HEK293 (cell line): ENCODE measurements at regions not wholly inside any gene's neighbourhood (a gene's known extent, or its start where the extent isn't known, plus 50 kb on each side); places are given as distances from the start of the nearest gene placed in this dataset.

Source experiments
- CTCF ChIA-PET: fragments of 350-600 bp; formaldehyde crosslinking; extraction: SDS; loops from one replicate; lab custom pipeline; 2021; ENCODE audit warnings: antibody characterized with exemption; lab: Yijun Ruan, JAX
- POLR2A ChIA-PET: fragments of 300-600 bp; formaldehyde crosslinking; extraction: SDS; loops from one replicate; lab custom pipeline; 2020; ENCODE audit warnings: antibody characterized with exemption, inconsistent platforms; lab: Yijun Ruan, JAX
- H3K27ac ChIP-seq: fragments of 200-500 bp; sonication (Bioruptor generic); 2 replicates; pipeline ENCODE4 v1.5.1; 2014; ENCODE audit warnings: low read depth, low read length, control low read depth, inconsistent platforms; ENCODE audit errors: extremely low read depth
- H3K36me3 ChIP-seq, 2 experiments: fragments of 200-500 bp in 1 of 2; sonication (Bioruptor generic) in 1 of 2; 1 replicate in 1 of 2; 2 replicates in 1 of 2; pipeline ENCODE4 v1.5.1; 2014 to 2017; ENCODE audit warnings: inconsistent platforms in 2 of 2, low read length in 2 of 2; ENCODE audit not compliant: control insufficient read depth in 2 of 2, insufficient read depth in 1 of 2
- H3K4me1 ChIP-seq: fragments of 200-500 bp; sonication (Bioruptor generic); 2 replicates; pipeline ENCODE4 v1.5.1; 2014; ENCODE audit warnings: mild to moderate bottlenecking, low read length, inconsistent platforms; ENCODE audit not compliant: control insufficient read depth, insufficient read depth
- H3K4me3 ChIP-seq: 2 replicates; pipeline ENCODE4 v1.5.1; 2011; ENCODE audit warnings: low read depth, mild to moderate bottlenecking, control low read depth, low read length, moderate library complexity
- H3K9me3 ChIP-seq: fragments of 200-500 bp; sonication (Bioruptor generic); 2 replicates; pipeline ENCODE4 v1.5.1; 2014; ENCODE audit warnings: low read depth, low read length, inconsistent platforms; ENCODE audit not compliant: control insufficient read depth, insufficient read depth
- BCL11B ChIP-seq: fragments of 450-650 bp; formaldehyde crosslinking; IDR thresholded peaks from 2 replicates; pipeline ENCODE4 v1.5.1; 2016; ENCODE audit warnings: low read depth, missing biosample characterization, missing genetic modification characterization
- HOXD13 ChIP-seq: sonication (generic); formaldehyde crosslinking; IDR thresholded peaks from 2 replicates; pipeline ENCODE4 v1.8.0; 2022; ENCODE audit warnings: missing genetic modification reagents, borderline replicate concordance
- IKZF3 ChIP-seq: fragments of 450-650 bp; IDR thresholded peaks from 2 replicates; pipeline ENCODE4 v1.5.0; 2018; ENCODE audit warnings: missing biosample characterization, mild to moderate bottlenecking, missing genetic modification characterization, moderate library complexity
- MYNN ChIP-seq: fragments of 450-650 bp; formaldehyde crosslinking; IDR thresholded peaks from 2 replicates; pipeline ENCODE4 v1.5.1; 2016; ENCODE audit warnings: missing biosample characterization, missing genetic modification characterization, borderline replicate concordance
- SP7 ChIP-seq: fragments of 450-650 bp; formaldehyde crosslinking; IDR thresholded peaks from 2 replicates; pipeline ENCODE4 v1.5.1; 2016; ENCODE audit warnings: missing biosample characterization, missing genetic modification characterization
- TCF7L2 ChIP-seq: IDR thresholded peaks from 2 replicates; pipeline ENCODE4 v1.6.1; 2011; ENCODE audit warnings: low read depth, mild to moderate bottlenecking, inconsistent platforms, low read length, moderate library complexity, borderline replicate concordance
- WT1 ChIP-seq: fragments of 450-650 bp; formaldehyde crosslinking; IDR thresholded peaks from 2 replicates; pipeline ENCODE4 v1.5.1; 2016; ENCODE audit warnings: missing biosample characterization, missing genetic modification characterization
- ZEB2 ChIP-seq: fragments of 450-650 bp; formaldehyde crosslinking; IDR thresholded peaks from 2 replicates; pipeline ENCODE4 v1.5.1; 2016; ENCODE audit warnings: missing biosample characterization, missing genetic modification characterization
- ZNF121 ChIP-seq: fragments of 450-650 bp; formaldehyde crosslinking; IDR thresholded peaks from 2 replicates; pipeline ENCODE4 v1.5.1; 2016; ENCODE audit warnings: missing biosample characterization, missing genetic modification characterization
- ZNF157 ChIP-seq: fragments of 450-650 bp; formaldehyde crosslinking; IDR thresholded peaks from 2 replicates; pipeline ENCODE4 v1.5.1; 2016; ENCODE audit warnings: missing biosample characterization, missing genetic modification characterization
- ZNF169 ChIP-seq: fragments of 450-650 bp; formaldehyde crosslinking; IDR thresholded peaks from 2 replicates; pipeline ENCODE4 v1.5.1; 2016; ENCODE audit warnings: missing biosample characterization, missing genetic modification characterization
- ZNF174 ChIP-seq: fragments of 450-650 bp; formaldehyde crosslinking; IDR thresholded peaks from 2 replicates; pipeline ENCODE4 v1.5.0; 2017; ENCODE audit warnings: missing biosample characterization, mild to moderate bottlenecking, missing genetic modification characterization
- ZNF202 ChIP-seq: fragments of 450-650 bp; formaldehyde crosslinking; IDR thresholded peaks from 2 replicates; pipeline ENCODE4 v1.5.1; 2016; ENCODE audit warnings: missing biosample characterization, missing genetic modification characterization, borderline replicate concordance
- ZNF274 ChIP-seq, 2 experiments: fragments of 200-500 bp in 1 of 2; fragments of 450-650 bp in 1 of 2; sonication (Bioruptor generic) in 1 of 2; formaldehyde crosslinking in 1 of 2; IDR thresholded peaks; 2 replicates each; pipeline versions ENCODE4 v1.5.1 to v1.6.1; 2014 to 2016; ENCODE audit warnings: borderline replicate concordance in 1 of 2, inconsistent platforms in 1 of 2, low read length in 1 of 2, missing biosample characterization in 1 of 2, missing genetic modification characterization in 1 of 2
- ZNF292 ChIP-seq: fragments of 450-650 bp; formaldehyde crosslinking; IDR thresholded peaks from 2 replicates; pipeline ENCODE4 v1.5.1; 2016; ENCODE audit warnings: low read depth, missing biosample characterization, missing genetic modification characterization, borderline replicate concordance
- ZNF391 ChIP-seq: fragments of 450-650 bp; formaldehyde crosslinking; IDR thresholded peaks from 2 replicates; pipeline ENCODE4 v1.5.1; 2016; ENCODE audit warnings: low read depth, missing biosample characterization, missing genetic modification characterization, borderline replicate concordance
- ZNF423 ChIP-seq: fragments of 450-650 bp; formaldehyde crosslinking; IDR thresholded peaks from 2 replicates; pipeline ENCODE4 v1.5.1; 2016; ENCODE audit warnings: missing biosample characterization, missing genetic modification characterization
- ZNF473 ChIP-seq: fragments of 450-650 bp; formaldehyde crosslinking; IDR thresholded peaks from 2 replicates; pipeline ENCODE4 v1.5.1; 2017; ENCODE audit warnings: missing biosample characterization, missing genetic modification characterization
- ZNF510 ChIP-seq: fragments of 450-650 bp; formaldehyde crosslinking; IDR thresholded peaks from 2 replicates; pipeline ENCODE4 v1.5.1; 2018; ENCODE audit warnings: mild to moderate bottlenecking, missing genetic modification characterization, missing biosample characterization; ENCODE audit not compliant: insufficient replicate concordance
- ZNF561 ChIP-seq: fragments of 450-650 bp; IDR thresholded peaks from 2 replicates; pipeline ENCODE4 v1.5.1; 2018; ENCODE audit warnings: missing biosample characterization, missing genetic modification characterization, borderline replicate concordance
- ZNF571 ChIP-seq: fragments of 450-650 bp; formaldehyde crosslinking; IDR thresholded peaks from 2 replicates; pipeline ENCODE4 v1.5.0; 2017; ENCODE audit warnings: missing biosample characterization, missing genetic modification characterization
- ZNF629 ChIP-seq: fragments of 450-650 bp; formaldehyde crosslinking; IDR thresholded peaks from 2 replicates; pipeline ENCODE4 v1.5.1; 2017; ENCODE audit warnings: missing biosample characterization, missing genetic modification characterization
- ZNF664 ChIP-seq: fragments of 450-650 bp; formaldehyde crosslinking; IDR thresholded peaks from 2 replicates; pipeline ENCODE4 v1.5.1; 2016; ENCODE audit warnings: missing biosample characterization, missing genetic modification characterization
- ZNF843 ChIP-seq: fragments of 450-650 bp; formaldehyde crosslinking; IDR thresholded peaks from 2 replicates; pipeline ENCODE4 v1.5.1; 2016; ENCODE audit warnings: missing biosample characterization, missing genetic modification characterization
- TF ChIP-seq, protein P1 (sequence below): fragments of 450-650 bp; formaldehyde crosslinking; IDR thresholded peaks from 2 replicates; pipeline ENCODE4 v1.5.1; 2016; ENCODE audit warnings: missing biosample characterization, missing genetic modification characterization
- TF ChIP-seq, protein P2 (sequence below): fragments of 450-650 bp; formaldehyde crosslinking; IDR thresholded peaks from 2 replicates; pipeline ENCODE4 v1.5.1; 2017; ENCODE audit warnings: missing biosample characterization, missing genetic modification characterization
- TF ChIP-seq, protein P3 (sequence below): fragments of 450-650 bp; formaldehyde crosslinking; IDR thresholded peaks from 2 replicates; pipeline ENCODE4 v1.5.1; 2016; ENCODE audit warnings: missing biosample characterization, missing genetic modification characterization
- TF ChIP-seq, protein P4 (sequence below): fragments of 450-650 bp; formaldehyde crosslinking; IDR thresholded peaks from 2 replicates; pipeline ENCODE4 v1.5.1; 2016; ENCODE audit warnings: missing biosample characterization, missing genetic modification characterization, borderline replicate concordance

DNA sequence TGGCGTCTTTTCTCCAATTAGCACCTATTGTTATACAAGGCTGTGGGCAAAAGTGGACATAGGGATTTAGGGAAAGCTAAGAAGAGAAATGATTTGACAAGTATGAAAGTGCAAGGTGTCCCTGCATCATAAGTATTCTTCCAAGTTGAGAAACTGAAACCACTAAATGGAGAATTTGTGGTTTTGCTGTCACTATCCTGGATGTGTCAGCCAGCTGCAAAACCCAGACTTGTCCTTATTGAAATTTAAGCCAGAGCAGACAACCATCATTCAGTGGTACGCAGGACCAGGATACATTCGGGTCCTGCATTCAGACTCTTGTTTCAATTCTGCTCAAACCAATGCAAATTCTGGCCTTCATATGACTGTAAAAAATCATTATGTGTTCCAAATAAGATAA lies 384.8 kb upstream of the TGFBR2 start:
- Histone ChIP-seq H3K4me1 (no peaks in the 10 kb centered on the region), H3K27ac (no peak overlapping the region), H3K4me3 (no peak overlapping the region), H3K36me3 (no peaks in the 10 kb centered on the region), H3K9me3 (no peaks in the 10 kb centered on the region)
- POLR2A ChIA-PET = no interaction called here
- CTCF ChIA-PET = no interaction called here
- TF ChIP-seq ZNF510 (tag by site-specific recombination) (no peak), ZNF423 (no peak), BCL11B (tag by site-specific recombination) (no peak), ZNF157 (no peak), ZNF292 (no peak)
- TF ChIP-seq, protein P1, sequence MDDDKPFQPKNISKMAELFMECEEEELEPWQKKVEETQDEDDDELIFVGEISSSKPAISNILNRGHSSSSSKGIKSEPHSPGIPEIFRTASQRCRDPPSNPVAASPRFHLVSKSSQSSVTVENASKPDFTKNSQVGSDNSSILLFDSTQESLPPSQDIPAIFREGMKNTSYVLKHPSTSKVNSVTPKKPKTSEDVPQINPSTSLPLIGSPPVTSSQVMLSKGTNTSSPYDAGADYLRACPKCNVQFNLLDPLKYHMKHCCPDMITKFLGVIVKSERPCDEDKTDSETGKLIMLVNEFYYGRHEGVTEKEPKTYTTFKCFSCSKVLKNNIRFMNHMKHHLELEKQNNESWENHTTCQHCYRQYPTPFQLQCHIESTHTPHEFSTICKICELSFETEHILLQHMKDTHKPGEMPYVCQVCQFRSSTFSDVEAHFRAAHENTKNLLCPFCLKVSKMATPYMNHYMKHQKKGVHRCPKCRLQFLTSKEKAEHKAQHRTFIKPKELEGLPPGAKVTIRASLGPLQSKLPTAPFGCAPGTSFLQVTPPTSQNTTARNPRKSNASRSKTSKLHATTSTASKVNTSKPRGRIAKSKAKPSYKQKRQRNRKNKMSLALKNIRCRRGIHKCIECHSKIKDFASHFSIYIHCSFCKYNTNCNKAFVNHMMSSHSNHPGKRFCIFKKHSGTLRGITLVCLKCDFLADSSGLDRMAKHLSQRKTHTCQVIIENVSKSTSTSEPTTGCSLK (tag by site-specific recombination) = no peak

DNA sequence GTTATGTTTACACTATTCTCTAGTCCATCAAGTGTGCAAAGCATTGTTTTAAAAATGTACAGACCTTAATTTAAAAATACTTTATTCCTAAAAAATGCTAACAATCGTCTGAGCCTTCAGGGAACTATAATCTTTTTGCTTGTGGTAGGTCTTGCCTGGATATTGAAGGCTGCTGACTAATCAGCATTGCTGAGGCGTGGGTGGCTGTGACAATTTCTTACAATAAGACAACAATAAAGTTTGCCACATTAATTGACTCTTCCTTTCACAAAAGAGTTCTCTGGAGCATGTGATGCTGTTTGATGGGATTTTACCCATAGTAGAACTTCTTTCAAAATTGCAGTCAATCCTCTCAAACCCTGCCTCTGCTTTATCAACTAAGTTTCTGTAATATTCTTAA lies 384.0 kb upstream of the TGFBR2 start:
- no peak overlapping the region for H3K4me3 ChIP-seq
- H3K4me1 ChIP-seq = no peaks in the 10 kb centered on the region
- CTCF ChIA-PET = interaction anchor here (1.4 kb wide), 1 partner anchor 23 kb away, joined by 4 read pairs; no protein-coding TSS in a partner anchor
- H3K27ac ChIP-seq = no peak overlapping the region
- no peak for TF ChIP-seq HOXD13
- TF ChIP-seq ZNF473 (tag by site-specific recombination) = no peak
- TF ChIP-seq ZNF561 (tag by site-specific recombination) = no peak
- TF ChIP-seq ZNF843 = no peak
- no peak for TF ChIP-seq ZNF169
- no peak for TF ChIP-seq ZEB2 (tag by site-specific recombination)
- no peak for TF ChIP-seq ZNF274 (IDR thresholded peaks at IDR 0.05; ENCODE audit: low read length)
- TF ChIP-seq ZNF274 (tag by site-specific recombination; IDR thresholded peaks at IDR 0.05; ENCODE audit: borderline replicate concordance) = no peak
- no peak for TF ChIP-seq ZNF121 (tag by site-specific recombination)
- TF ChIP-seq, protein P2, sequence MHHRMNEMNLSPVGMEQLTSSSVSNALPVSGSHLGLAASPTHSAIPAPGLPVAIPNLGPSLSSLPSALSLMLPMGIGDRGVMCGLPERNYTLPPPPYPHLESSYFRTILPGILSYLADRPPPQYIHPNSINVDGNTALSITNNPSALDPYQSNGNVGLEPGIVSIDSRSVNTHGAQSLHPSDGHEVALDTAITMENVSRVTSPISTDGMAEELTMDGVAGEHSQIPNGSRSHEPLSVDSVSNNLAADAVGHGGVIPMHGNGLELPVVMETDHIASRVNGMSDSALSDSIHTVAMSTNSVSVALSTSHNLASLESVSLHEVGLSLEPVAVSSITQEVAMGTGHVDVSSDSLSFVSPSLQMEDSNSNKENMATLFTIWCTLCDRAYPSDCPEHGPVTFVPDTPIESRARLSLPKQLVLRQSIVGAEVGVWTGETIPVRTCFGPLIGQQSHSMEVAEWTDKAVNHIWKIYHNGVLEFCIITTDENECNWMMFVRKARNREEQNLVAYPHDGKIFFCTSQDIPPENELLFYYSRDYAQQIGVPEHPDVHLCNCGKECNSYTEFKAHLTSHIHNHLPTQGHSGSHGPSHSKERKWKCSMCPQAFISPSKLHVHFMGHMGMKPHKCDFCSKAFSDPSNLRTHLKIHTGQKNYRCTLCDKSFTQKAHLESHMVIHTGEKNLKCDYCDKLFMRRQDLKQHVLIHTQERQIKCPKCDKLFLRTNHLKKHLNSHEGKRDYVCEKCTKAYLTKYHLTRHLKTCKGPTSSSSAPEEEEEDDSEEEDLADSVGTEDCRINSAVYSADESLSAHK (tag by site-specific recombination) = no peak
- no peak for TF ChIP-seq MYNN (tag by site-specific recombination)
- TF ChIP-seq ZNF202 = no peak
- TF ChIP-seq SP7 (tag by site-specific recombination) = no peak
- TF ChIP-seq WT1 = no peak
- no peaks in the 10 kb centered on the region for H3K9me3 ChIP-seq
- POLR2A ChIA-PET = no interaction called here
- no peaks in the 10 kb centered on the region for H3K36me3 ChIP-seq

DNA sequence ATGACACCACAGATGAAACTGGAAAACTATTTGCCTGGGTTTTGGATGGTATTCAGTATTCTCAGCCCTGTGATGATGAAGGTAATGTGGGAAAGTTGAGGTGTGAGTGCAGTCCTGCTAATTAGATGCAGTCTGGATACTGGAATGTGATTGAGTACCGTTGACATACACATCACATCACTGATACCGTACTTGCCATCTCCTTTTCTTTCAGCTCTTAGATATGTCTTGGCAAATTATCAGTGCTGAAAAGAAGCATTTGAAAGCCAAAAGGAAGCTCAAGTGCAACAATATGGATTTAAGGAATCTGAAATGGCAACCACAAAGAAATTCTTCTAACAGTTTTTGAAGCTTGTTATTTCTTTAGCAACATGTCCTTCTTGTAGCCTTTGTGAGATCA lies 381.4 kb upstream of the TGFBR2 start:
- no peak overlapping the region for H3K27ac ChIP-seq
- H3K4me1 ChIP-seq = no peaks in the 10 kb centered on the region
- no peaks in the 10 kb centered on the region for H3K9me3 ChIP-seq
- no peak overlapping the region for H3K4me3 ChIP-seq
- CTCF ChIA-PET = no interaction called here
- no peaks in the 10 kb centered on the region for H3K36me3 ChIP-seq
- POLR2A ChIA-PET = no interaction called here
- TF ChIP-seq IKZF3 (tag by site-specific recombination) (no peak), ZNF174 (tag by site-specific recombination) (no peak), TCF7L2 (no peak), ZNF571 (tag by site-specific recombination) (no peak), ZNF664 (tag by site-specific recombination) (no peak), ZNF629 (no peak), ZNF391 (tag by site-specific recombination) (no peak)
- TF ChIP-seq, protein P3, sequence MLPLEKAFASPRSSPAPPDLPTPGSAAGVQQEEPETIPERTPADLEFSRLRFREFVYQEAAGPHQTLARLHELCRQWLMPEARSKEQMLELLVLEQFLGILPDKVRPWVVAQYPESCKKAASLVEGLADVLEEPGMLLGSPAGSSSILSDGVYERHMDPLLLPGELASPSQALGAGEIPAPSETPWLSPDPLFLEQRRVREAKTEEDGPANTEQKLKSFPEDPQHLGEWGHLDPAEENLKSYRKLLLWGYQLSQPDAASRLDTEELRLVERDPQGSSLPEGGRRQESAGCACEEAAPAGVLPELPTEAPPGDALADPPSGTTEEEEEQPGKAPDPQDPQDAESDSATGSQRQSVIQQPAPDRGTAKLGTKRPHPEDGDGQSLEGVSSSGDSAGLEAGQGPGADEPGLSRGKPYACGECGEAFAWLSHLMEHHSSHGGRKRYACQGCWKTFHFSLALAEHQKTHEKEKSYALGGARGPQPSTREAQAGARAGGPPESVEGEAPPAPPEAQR (tag by site-specific recombination) = no peak
- TF ChIP-seq, protein P4, sequence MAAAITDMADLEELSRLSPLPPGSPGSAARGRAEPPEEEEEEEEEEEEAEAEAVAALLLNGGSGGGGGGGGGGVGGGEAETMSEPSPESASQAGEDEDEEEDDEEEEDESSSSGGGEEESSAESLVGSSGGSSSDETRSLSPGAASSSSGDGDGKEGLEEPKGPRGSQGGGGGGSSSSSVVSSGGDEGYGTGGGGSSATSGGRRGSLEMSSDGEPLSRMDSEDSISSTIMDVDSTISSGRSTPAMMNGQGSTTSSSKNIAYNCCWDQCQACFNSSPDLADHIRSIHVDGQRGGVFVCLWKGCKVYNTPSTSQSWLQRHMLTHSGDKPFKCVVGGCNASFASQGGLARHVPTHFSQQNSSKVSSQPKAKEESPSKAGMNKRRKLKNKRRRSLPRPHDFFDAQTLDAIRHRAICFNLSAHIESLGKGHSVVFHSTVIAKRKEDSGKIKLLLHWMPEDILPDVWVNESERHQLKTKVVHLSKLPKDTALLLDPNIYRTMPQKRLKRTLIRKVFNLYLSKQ (tag by site-specific recombination) = no peak
